Mesothelial cell of epicardium (in vitro differentiated cells): ENCODE measurements at regions not wholly inside any gene's neighbourhood (a gene's known extent, or its start where the extent isn't known, plus 50 kb on each side); places are given as distances from the start of the nearest gene placed in this dataset.

ENCODE experiments used
- DNase-seq, 2 experiments: peaks; one replicate each; pipeline ENCODE4 v3.0.0; 2021; ENCODE audit warnings: low spot score in 2 of 2; ENCODE audit not compliant: unreplicated experiment in 2 of 2
- H3K27ac Mint-ChIP-seq: 2 replicates; pipeline ENCODE4 v1.8.0; 2021; ENCODE audit warnings: mixed read lengths
- H3K27me3 Mint-ChIP-seq: 2 replicates; pipeline ENCODE4 v1.8.0; 2021; ENCODE audit warnings: low read depth, mixed read lengths
- H3K36me3 Mint-ChIP-seq: 2 replicates; pipeline ENCODE4 v1.8.0; 2021; ENCODE audit warnings: mixed read lengths
- H3K4me1 Mint-ChIP-seq: 2 replicates; pipeline ENCODE4 v1.8.0; 2021; ENCODE audit warnings: mixed read lengths
- H3K4me3 Mint-ChIP-seq: 2 replicates; pipeline ENCODE4 v1.8.0; 2021; ENCODE audit warnings: mild to moderate bottlenecking, moderate library complexity, mixed read lengths
- H3K9me3 Mint-ChIP-seq: 2 replicates; pipeline ENCODE4 v1.8.0; 2021; ENCODE audit warnings: mixed read lengths
- CTCF ChIP-seq: fragments of 200-600 bp; sonication (generic); IDR thresholded peaks from one replicate; pipeline ENCODE4 v1.5.0; 2021; ENCODE audit warnings: antibody characterized with exemption; ENCODE audit not compliant: unreplicated experiment

GRCh38 chr7:157480371-157481050 is 143.7 kb downstream of the DNAJB6 start:
- H3K9me3 Mint-ChIP-seq = no peaks in the 10 kb centered on the region
- no peak for TF ChIP-seq CTCF
- H3K36me3 Mint-ChIP-seq = no peaks in the 10 kb centered on the region

GRCh38 chr7:157481389-157481788 is 144.6 kb downstream of the DNAJB6 start:
- no peak overlapping the region for H3K4me3 Mint-ChIP-seq
- TF ChIP-seq CTCF = no peak
- no peaks in the 10 kb centered on the region for H3K9me3 Mint-ChIP-seq
- H3K27ac Mint-ChIP-seq = no peak overlapping the region
- peaks cover 18% of the 10 kb centered on the region for H3K27me3 Mint-ChIP-seq
- no peaks in the 10 kb centered on the region for H3K36me3 Mint-ChIP-seq
- H3K4me1 Mint-ChIP-seq = no peaks in the 10 kb centered on the region
- DNase-seq = peak in 1 of 2 experiments; percentile 6

More at GRCh38 chr7:157480371-157481050, 143.7 kb downstream of the DNAJB6 start:
- DNase-seq = peak in 1 of 2 experiments; percentile 10
- Mint-ChIP-seq H3K27ac (no peak overlapping the region), H3K27me3 (peaks cover 22% of the 10 kb centered on the region), H3K4me1 (no peaks in the 10 kb centered on the region), H3K4me3 (no peak overlapping the region)

GRCh38 chr7:157482025-157482424 is 145.2 kb downstream of the DNAJB6 start:
- Mint-ChIP-seq H3K4me3 (no peak overlapping the region), H3K9me3 (no peaks in the 10 kb centered on the region), H3K4me1 (no peaks in the 10 kb centered on the region), H3K27ac (no peak overlapping the region), H3K27me3 (peaks cover 15% of the 10 kb centered on the region), H3K36me3 (no peaks in the 10 kb centered on the region)
- no peak for TF ChIP-seq CTCF
- DNase-seq = no peak

- no peak overlapping the region for H3K27ac Mint-ChIP-seq
- peaks cover 12% of the 10 kb centered on the region for H3K27me3 Mint-ChIP-seq
- H3K36me3 Mint-ChIP-seq = no peaks in the 10 kb centered on the region
- no peak for TF ChIP-seq CTCF
- H3K9me3 Mint-ChIP-seq = no peaks in the 10 kb centered on the region
- no peaks in the 10 kb centered on the region for H3K4me1 Mint-ChIP-seq
- DNase-seq = no peak
- no peak overlapping the region for H3K4me3 Mint-ChIP-seq
Observed at GRCh38 chr7:157482517-157483087, 145.8 kb downstream of the DNAJB6 start.

- no peak overlapping the region for H3K27ac Mint-ChIP-seq
- no peaks in the 10 kb centered on the region for H3K4me1 Mint-ChIP-seq
- H3K4me3 Mint-ChIP-seq = no peak overlapping the region
- H3K9me3 Mint-ChIP-seq = no peaks in the 10 kb centered on the region
- peak in 1 of 2 experiments; percentile 36 for DNase-seq
- no peak for TF ChIP-seq CTCF
- peaks cover 9% of the 10 kb centered on the region for H3K27me3 Mint-ChIP-seq
- no peaks in the 10 kb centered on the region for H3K36me3 Mint-ChIP-seq
Observed at GRCh38 chr7:157483515-157483914, 146.7 kb downstream of the DNAJB6 start.
